GM12874 (cell line): ENCODE measurements at regions not wholly inside any gene's neighbourhood (a gene's known extent, or its start where the extent isn't known, plus 50 kb on each side); places are given as distances from the start of the nearest gene placed in this dataset.

Source experiments
- CTCF ChIP-seq: IDR thresholded peaks from 2 replicates; pipeline ENCODE4 v1.5.1; 2011; ENCODE audit warnings: low read depth, mild to moderate bottlenecking, control low read depth, low read length, moderate library complexity; ENCODE audit not compliant: insufficient read depth

GRCh38 chr14:44149597-44149996, 357.5 kb downstream of the FSCB start:
- 0 out of 2 replicates have a peak, but pooled peaks have one; percentile 9 for TF ChIP-seq CTCF

GRCh38 chr14:44142006-44142405, 365.1 kb downstream of the FSCB start:
- no peak for TF ChIP-seq CTCF

- TF ChIP-seq CTCF: no peak
Measured at GRCh38 chr14:44135972-44136371, 371.1 kb downstream of the FSCB start.

- no peak for TF ChIP-seq CTCF
Measured at GRCh38 chr14:44131861-44132260, 375.2 kb downstream of the FSCB start.

- no peak for TF ChIP-seq CTCF
Measured at GRCh38 chr14:44113769-44114730, 393.0 kb downstream of the FSCB start.

- TF ChIP-seq CTCF: no peak
Measured at GRCh38 chr14:44112774-44113460, 394.2 kb downstream of the FSCB start.

GRCh38 chr14:44109036-44109435, 398.0 kb downstream of the FSCB start:
- no peak for TF ChIP-seq CTCF
